NB4 (cell line): ENCODE measurements at regions not wholly inside any gene's neighbourhood (a gene's known extent, or its start where the extent isn't known, plus 50 kb on each side); places are given as distances from the start of the nearest gene placed in this dataset.
"Not testable (repeated sequence)": the region's sequence is repeated elsewhere in the genome, so short reads cannot be mapped to it uniquely, and the experiment has no call there.

Source experiments
- DNase-seq: peaks from one replicate; pipeline ENCODE4 v3.0.0; 2010; ENCODE audit warnings: low read depth
- H3K4me3 ChIP-seq: one replicate; pipeline ENCODE4 v1.5.1; 2011; ENCODE audit warnings: mild to moderate bottlenecking, low read depth, low read length, moderate library complexity
- MAX ChIP-seq: IDR thresholded peaks from 2 replicates; pipeline ENCODE4 v1.6.1; 2011; ENCODE audit warnings: low read depth, low read length
- MYC ChIP-seq: IDR thresholded peaks from 2 replicates; pipeline ENCODE4 v1.6.1; 2011; ENCODE audit warnings: low read depth, low read length
- POLR2A ChIP-seq: IDR thresholded peaks from 2 replicates; pipeline ENCODE4 v1.6.1; 2011; ENCODE audit warnings: mild to moderate bottlenecking; ENCODE audit not compliant: insufficient read length; ENCODE audit errors: extremely low read depth
- TF ChIP-seq, protein P1 (sequence below): IDR thresholded peaks from one replicate; pipeline ENCODE4 v1.5.1; 2012; ENCODE audit warnings: low read depth, low read length

DNA sequence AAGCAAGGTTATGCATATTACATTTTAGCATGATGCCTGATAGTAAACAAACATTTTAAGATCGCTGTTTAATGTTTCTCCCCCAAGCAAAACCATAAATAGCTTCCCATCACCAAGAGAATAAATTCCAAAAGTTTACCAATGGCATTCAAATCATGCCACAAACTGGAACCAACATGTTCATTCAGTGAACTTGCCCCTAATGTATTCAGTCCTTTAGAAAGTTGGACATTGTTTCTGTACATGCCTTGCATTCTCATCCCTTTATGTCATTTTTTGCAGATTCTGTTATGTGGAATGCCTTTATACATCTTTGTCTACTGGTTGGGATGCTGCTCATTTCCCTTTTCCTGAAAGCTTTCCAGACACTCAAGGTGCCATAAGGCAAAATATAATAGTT lies 105.5 kb downstream of the PYDC2 start:
- no peak for DNase-seq
- TF ChIP-seq, protein P1, sequence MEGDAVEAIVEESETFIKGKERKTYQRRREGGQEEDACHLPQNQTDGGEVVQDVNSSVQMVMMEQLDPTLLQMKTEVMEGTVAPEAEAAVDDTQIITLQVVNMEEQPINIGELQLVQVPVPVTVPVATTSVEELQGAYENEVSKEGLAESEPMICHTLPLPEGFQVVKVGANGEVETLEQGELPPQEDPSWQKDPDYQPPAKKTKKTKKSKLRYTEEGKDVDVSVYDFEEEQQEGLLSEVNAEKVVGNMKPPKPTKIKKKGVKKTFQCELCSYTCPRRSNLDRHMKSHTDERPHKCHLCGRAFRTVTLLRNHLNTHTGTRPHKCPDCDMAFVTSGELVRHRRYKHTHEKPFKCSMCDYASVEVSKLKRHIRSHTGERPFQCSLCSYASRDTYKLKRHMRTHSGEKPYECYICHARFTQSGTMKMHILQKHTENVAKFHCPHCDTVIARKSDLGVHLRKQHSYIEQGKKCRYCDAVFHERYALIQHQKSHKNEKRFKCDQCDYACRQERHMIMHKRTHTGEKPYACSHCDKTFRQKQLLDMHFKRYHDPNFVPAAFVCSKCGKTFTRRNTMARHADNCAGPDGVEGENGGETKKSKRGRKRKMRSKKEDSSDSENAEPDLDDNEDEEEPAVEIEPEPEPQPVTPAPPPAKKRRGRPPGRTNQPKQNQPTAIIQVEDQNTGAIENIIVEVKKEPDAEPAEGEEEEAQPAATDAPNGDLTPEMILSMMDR = no peak
- TF ChIP-seq POLR2A = no peak
- no peak overlapping the region for H3K4me3 ChIP-seq

GRCh38 chr3:191568206-191568605 lies 107.2 kb downstream of the PYDC2 start:
- no peak for DNase-seq
- TF ChIP-seq MYC (no peak), MAX (no peak), POLR2A (no peak)
- TF ChIP-seq, protein P1 = no peak
- no peak overlapping the region for H3K4me3 ChIP-seq

DNA sequence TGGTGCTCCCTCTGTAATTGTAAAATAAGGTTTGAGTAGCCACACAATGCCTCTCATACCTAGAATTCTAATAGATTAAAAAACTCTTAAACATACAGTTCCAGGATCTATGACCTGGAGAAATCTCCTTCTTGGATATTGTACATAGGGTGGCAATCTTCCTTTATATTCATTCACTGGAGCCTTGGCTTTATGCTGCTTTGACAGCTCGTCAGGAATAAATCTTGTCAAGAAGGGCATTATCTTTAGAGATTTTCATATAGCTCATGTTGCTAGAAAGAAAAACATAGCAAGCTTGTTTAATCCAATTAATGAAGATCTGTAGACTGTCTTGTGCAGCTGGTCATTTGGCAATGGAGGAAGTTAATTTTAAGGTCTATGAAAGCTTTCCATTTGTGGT lies 131.1 kb downstream of the PYDC2 start:
- H3K4me3 ChIP-seq = no peak overlapping the region
- no peak for DNase-seq
- TF ChIP-seq MAX = no peak
- no peak for TF ChIP-seq POLR2A
- TF ChIP-seq, protein P1 = no peak
- TF ChIP-seq MYC = no peak

- no peak overlapping the region for H3K4me3 ChIP-seq
- TF ChIP-seq, protein P1 = no peak
- TF ChIP-seq POLR2A (no peak), MAX (no peak), MYC (no peak)
- no peak for DNase-seq
Measured at GRCh38 chr3:191593486-191593885, 132.5 kb downstream of the PYDC2 start.

DNA sequence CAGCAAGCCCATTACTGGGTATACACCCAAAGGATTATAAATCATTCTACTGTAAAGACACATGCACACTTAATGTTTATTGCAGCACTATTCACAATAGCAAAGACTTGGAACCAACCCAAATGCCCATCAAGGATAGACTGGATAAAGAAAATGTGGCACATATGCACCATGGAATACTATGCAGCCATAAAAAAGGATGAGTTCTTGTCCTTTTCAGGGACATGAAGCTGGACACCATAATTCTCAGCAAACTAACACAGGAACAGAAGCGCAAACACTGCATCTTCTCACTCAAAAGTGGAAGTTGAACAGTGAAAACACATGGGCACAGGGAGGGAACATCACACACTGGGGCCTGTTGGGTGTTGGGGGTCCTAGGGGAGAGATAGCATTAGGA lies 154.5 kb downstream of the PYDC2 start:
- not testable (repeated sequence) for DNase-seq, H3K4me3 ChIP-seq

DNA sequence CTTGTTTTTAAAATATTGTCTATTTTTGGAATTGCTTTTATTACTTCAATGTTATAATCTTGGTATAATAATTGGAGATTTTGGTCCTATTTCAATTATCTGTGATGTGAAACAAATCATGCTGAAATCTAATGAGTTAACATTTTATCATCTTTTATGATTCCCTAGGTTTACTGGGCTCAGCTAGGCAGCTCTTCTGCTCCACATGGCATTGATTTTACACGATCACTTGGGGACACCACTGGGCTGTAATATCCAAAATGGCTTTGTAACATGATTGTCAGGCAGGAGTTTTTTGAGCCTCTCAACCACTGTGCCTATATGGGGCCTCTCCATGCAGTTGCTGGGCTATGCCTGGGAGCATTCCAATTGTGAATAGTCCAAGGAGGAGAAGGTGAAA lies 163.3 kb downstream of the PYDC2 start:
- DNase-seq = no peak
- TF ChIP-seq MAX (no peak), POLR2A (no peak), MYC (no peak)
- TF ChIP-seq, protein P1 = no peak
- H3K4me3 ChIP-seq = no peak overlapping the region

DNA sequence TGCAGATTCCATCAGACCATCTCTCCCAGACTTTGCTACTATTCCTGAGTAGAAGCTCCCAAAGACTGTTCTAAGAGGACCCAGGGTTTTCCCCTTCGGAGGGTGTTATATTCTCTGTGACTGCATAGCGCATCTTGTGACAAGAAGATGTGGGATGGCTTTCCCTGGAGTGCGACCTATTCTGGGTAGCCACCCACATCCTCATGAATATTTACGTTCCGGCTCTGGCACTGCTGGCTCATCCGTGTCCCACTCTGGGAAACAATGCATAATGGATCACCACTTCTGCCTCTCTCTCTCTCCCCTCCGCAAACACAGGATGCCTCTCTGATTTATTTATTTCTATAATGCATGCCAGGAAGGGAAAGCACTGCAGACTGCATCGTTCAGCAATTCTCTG lies 166.1 kb downstream of the PYDC2 start:
- H3K4me3 ChIP-seq = no peak overlapping the region
- no peak for DNase-seq
- TF ChIP-seq POLR2A (no peak), MAX (no peak)
- TF ChIP-seq, protein P1 = no peak
